ENCODE measurements at regions not wholly inside any gene's neighbourhood (a gene's known extent, or its start where the extent isn't known, plus 50 kb on each side); places are given as distances from the start of the nearest gene placed in this dataset.

DNA sequence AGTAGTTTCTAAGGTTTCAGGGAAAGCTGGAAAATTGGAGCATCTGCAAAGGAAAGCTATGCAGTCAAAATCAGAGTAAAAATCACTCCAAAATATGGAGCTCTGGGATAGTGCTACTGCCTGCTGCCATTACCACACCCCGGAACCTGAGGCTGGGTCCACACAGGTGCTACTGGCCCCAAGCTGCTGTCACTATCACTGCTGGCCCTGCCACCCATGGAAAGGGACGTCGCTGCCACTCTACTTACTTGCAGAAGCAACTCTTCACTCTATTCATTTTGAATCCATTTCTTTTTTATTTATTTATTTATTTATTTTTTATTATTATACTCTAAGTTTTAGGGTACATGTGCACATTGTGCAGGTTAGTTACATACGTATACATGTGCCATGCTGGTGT lies 60.3 kb upstream of the RGS18 start:
- TF ChIP-seq, protein P1, sequence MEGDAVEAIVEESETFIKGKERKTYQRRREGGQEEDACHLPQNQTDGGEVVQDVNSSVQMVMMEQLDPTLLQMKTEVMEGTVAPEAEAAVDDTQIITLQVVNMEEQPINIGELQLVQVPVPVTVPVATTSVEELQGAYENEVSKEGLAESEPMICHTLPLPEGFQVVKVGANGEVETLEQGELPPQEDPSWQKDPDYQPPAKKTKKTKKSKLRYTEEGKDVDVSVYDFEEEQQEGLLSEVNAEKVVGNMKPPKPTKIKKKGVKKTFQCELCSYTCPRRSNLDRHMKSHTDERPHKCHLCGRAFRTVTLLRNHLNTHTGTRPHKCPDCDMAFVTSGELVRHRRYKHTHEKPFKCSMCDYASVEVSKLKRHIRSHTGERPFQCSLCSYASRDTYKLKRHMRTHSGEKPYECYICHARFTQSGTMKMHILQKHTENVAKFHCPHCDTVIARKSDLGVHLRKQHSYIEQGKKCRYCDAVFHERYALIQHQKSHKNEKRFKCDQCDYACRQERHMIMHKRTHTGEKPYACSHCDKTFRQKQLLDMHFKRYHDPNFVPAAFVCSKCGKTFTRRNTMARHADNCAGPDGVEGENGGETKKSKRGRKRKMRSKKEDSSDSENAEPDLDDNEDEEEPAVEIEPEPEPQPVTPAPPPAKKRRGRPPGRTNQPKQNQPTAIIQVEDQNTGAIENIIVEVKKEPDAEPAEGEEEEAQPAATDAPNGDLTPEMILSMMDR (conservative IDR thresholded peaks at IDR 0.05 in 1 of 2, IDR thresholded peaks at IDR 0.05 in 1 of 2; ENCODE audit: extremely low read depth in 1 of 2, insufficient read depth in 1 of 2, low read depth in 1 of 2, low read length in 2 of 2): no peak
- no peak for TF ChIP-seq EZH2 (IDR thresholded peaks at IDR 0.05; ENCODE audit: borderline replicate concordance, low read length)

Data from mammary epithelial cell (primary cell).